H7 (cell line): ENCODE measurements at regions not wholly inside any gene's neighbourhood (a gene's known extent, or its start where the extent isn't known, plus 50 kb on each side); places are given as distances from the start of the nearest gene placed in this dataset.

Experiments
- DNase-seq: peaks from one replicate; pipeline ENCODE4 v3.0.0; 2012
- H3K27me3 ChIP-seq: 2 replicates; pipeline ENCODE4 v1.6.0; 2011; ENCODE audit warnings: mild to moderate bottlenecking, low read length; ENCODE audit not compliant: control insufficient read depth, insufficient read depth
- H3K36me3 ChIP-seq: replicated peaks from 2 replicates; pipeline ENCODE4 v1.5.1; 2011; ENCODE audit warnings: low read length; ENCODE audit not compliant: control insufficient read depth, insufficient read depth
- H3K4me3 ChIP-seq: 2 replicates; pipeline ENCODE4 v1.5.1; 2011; ENCODE audit warnings: low read depth, mild to moderate bottlenecking, control low read depth, low read length, moderate library complexity; ENCODE audit not compliant: insufficient read depth

DNA sequence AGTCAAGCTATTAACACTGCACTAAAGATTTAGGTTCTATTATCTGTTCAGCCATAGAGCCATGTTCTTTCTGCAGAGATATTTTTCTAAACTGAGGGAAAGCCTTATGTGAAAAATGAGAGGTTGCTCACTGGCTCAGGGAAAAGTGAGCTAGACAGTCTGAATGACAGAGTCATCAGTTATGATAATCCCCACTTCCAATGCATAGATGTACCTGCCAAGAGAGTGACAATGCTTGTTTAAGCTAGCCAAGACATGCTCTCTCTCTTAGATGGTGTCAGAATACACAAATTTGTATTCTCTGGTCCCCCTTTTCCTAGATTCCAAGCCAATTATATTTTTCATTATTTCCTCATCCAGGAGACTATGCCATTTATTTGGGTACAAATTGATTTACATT lies 176.9 kb upstream of the FRMD6 start:
- Histone ChIP-seq H3K4me3 (no peak overlapping the region), H3K27me3 (no peaks in the 10 kb centered on the region), H3K36me3 (no peaks in the 10 kb centered on the region)
- DNase-seq: no peak

DNA sequence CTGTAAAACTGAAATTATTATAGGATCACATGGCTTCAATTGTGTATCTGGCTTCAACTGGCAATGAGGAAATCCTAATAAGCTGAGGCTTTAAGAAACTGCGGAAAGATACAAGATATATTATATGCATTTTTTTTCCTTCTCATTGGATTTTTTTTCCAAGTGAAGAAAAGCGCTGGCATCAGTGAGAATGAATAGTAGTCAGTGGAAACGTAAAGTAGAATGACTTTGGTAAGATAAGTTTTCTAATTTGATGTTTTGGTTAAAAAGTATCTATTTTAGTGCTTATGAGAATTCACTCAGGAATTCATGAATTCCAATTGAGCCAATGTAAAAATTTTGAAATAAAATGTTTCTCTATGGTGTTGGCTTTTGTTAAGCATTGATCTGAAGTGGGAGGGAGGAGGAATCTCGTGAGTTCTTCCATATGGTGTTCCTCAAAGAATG lies 173.5 kb upstream of the FRMD6 start:
- Histone ChIP-seq H3K4me3 (no peak overlapping the region), H3K36me3 (no peaks in the 10 kb centered on the region), H3K27me3 (no peaks in the 10 kb centered on the region)
- no peak for DNase-seq

DNA sequence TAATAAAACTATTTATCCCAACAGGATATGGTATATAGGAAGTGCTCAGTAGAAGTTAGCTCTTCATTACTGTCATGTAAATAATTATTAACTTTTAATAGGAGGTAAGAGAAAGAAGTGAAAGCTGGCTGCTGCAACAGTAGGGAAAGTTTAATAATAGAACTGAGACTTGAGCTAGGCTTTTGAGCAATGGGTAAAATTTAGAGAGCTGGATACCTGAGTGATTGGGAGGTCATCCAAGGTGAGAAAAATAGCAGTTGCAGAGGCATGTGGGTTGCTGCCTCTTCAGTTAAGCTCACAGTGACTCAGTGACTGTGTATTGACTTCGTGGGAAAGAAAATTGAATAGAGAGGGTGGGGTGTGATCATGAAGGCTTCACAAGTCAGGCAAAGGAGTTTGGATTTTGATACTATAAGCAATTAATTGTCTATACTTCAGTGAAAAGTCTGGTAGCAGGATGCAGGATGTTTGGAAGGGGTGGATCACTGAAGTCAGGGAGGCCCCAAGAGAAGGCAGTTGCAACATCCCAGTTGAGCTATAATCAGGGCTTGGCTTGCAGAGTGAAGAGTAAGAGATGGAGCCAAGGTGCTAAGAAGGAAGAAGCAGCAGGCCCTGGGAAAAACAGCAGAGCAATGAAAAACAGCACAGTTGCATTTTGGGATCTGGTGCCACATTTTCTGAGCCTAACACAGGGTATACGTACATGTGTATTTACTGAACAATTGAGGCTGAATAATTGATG lies 172.0 kb upstream of the FRMD6 start:
- Histone ChIP-seq H3K27me3 (no peaks in the 10 kb centered on the region), H3K36me3 (no peaks in the 10 kb centered on the region)
- no peak for DNase-seq

DNA sequence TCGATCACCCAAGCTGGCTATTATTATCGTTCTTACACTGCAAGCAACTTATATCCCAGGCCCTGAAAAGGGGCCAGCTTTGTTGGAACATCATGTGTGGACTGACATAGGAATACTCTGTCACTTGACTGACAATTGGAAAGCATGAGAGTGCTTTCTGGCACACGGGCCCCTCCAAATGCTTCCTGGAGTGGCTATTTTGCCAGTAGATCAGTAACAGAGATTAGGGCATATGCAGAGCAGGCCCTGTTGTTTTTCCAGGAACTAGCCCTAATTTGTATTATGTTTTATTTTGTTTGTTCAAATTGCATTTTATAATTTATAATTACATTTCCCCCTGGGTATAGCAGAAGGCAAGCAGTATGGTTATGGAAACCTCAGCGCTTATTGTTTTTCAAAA lies 170.1 kb upstream of the FRMD6 start:
- no peaks in the 10 kb centered on the region for H3K27me3 ChIP-seq
- H3K36me3 ChIP-seq: no peaks in the 10 kb centered on the region
- no peak overlapping the region for H3K4me3 ChIP-seq
- no peak for DNase-seq

More for the DNA sequence above, 172.0 kb upstream of the FRMD6 start:
- H3K4me3 ChIP-seq: no peak overlapping the region

DNA sequence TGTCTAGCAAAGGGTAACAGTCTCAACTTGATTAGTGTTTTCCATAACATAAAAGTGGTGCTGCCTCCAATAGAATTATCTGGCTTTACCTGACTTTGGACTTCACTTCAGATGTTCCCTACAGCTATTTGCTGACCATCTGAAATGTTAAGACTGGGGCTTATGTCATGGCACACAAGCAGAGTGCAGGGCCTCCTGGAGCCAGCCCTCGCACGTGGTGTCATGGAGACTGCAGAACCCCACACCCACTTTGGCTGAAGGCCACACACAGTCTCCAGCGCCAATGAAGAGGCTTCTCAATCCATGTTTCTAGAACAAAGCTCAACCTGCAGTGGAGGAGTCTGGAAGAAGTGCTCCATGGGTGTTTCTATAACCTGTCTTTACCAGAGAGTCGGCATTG lies 169.6 kb upstream of the FRMD6 start:
- H3K4me3 ChIP-seq: no peak overlapping the region
- DNase-seq: no peak
- H3K27me3 ChIP-seq: no peaks in the 10 kb centered on the region
- no peaks in the 10 kb centered on the region for H3K36me3 ChIP-seq

DNA sequence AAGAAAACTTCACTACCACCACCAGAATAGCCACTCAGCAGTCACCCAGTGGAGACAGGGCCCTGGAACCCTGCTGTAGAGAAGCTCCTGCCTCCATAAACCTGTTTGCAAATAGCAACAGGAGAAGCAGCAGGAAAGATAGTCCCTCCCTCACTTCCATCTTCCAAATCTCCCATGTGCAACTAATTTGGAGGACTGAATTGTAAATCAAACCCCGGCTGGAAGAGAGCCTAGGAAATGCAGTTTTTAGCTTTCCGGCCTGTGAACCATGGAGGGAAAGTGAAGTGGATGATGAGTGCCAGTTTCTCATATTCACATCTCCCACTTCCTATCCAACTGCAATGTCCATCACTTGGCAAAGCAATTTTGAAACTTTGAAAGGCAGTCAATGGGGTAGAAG lies 167.2 kb upstream of the FRMD6 start:
- no peak overlapping the region for H3K4me3 ChIP-seq
- H3K36me3 ChIP-seq: no peaks in the 10 kb centered on the region
- DNase-seq: no peak
- no peaks in the 10 kb centered on the region for H3K27me3 ChIP-seq

DNA sequence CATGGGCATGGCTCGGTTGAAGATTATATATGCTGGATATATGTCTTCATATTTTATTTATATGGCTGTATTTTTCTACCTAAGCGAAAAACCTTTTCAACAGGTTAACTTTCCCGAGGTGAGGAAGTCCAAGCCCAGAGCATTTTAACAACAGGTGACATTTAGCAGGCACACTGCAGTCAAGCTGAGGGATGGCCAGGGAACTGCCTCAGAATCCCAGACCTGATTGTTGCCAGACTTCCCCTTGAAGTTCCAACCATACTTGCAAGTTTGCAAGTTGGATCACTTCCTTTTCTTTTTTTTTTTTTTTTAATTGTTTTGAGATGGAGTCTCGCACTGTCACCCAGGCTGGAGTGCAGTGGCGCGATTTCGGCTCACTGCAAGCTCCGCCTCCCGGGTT lies 166.0 kb upstream of the FRMD6 start:
- no peaks in the 10 kb centered on the region for H3K36me3 ChIP-seq
- no peak overlapping the region for H3K4me3 ChIP-seq
- no peak for DNase-seq
- no peaks in the 10 kb centered on the region for H3K27me3 ChIP-seq

DNA sequence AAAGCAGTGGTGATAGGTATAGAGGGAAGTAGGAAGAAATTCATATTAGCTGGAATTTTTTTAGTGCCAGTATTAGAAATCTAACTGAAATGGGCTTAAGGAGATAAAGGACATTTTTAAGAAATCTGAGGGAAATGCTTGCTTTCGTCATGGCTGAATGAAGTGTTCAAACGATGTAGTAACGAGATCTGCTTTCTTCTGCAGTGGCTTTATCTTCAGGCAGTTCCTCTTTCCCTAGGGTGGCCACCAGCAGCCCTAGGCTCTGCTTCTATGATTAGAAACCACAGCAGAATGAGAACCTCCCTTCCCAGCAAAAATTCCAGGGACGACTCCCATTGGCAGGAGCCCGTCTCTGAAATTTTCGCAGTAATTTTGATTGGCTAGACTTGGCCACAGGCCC lies 163.9 kb upstream of the FRMD6 start:
- no peak for DNase-seq
- Histone ChIP-seq H3K36me3 (no peaks in the 10 kb centered on the region), H3K4me3 (no peak overlapping the region), H3K27me3 (no peaks in the 10 kb centered on the region)

DNA sequence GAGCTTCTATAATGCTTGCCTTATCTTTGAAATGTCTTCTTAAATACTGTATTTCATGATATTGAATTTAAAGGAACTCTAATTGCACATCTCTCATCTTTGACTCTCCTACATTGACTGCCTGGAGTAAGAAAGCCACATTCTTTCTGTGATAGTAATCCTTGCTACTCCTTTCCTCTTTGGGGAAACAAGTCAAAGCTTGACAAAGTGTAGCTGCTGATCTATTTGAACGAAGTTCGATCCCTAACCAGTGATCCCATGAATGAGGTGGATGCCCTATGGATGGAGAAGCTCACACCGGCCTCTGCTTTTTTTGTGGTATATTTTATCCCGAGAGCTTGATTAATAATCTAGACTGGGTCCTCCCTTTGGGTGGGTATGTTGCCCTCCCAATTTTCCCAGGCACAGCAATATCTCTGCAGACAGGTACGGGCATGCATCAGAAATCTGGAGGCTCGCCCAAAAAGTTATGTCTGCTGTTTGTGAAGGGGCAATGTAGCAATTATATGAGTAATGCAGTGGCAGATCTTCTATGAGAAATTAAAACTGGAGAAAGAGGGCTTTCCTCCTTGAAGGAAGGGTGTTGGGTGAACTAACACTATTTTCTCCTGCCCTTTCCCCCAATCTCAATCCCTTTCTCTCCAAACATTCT lies 163.0 kb upstream of the FRMD6 start:
- Histone ChIP-seq H3K36me3 (no peaks in the 10 kb centered on the region), H3K4me3 (no peak overlapping the region), H3K27me3 (no peaks in the 10 kb centered on the region)
- no peak for DNase-seq

DNA sequence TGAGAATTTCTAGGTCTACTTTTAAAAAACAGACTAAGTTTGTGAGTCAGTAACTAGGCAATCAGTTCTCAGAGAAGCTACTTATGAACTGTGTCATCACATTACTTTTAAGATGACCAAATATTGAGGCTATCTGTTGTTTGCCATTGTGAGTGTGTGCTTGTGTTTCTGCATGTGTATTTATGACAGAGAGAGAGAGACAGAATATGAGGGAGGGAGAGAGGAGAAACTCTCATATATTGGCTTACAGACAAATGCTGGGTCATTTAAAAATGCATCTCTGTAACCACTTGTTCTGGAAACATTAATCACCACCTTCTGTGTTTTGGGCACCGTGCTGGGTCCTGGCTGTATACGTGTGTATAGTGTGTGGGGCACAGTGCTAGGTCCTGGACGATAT lies 161.5 kb upstream of the FRMD6 start:
- no peak for DNase-seq
- Histone ChIP-seq H3K4me3 (no peak overlapping the region), H3K27me3 (no peaks in the 10 kb centered on the region), H3K36me3 (no peaks in the 10 kb centered on the region)

DNA sequence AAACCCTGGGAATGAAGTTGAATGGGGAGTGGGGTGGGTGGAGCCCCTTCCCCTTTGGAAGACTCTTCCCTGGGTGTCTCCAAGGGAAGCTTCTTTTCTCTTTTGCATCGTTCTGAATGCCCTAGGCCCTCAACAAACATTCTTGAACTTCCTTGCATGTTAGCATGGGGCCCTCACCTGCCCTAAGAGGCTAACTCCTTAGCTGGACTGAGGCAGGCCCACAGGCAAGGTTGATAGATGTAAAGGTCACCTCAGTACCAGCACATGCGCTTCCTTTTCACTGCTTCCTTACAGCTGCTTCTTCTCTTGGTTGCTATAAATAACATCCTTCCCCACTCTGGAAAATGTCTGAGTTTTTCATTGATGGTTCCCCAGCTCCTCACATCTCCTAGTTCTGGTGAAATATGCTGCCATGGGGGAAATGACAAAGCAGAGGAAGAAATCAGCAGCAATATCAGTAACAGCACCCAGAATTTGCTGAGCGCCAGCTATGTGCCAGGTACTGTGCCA lies 160.6 kb upstream of the FRMD6 start:
- Histone ChIP-seq H3K4me3 (no peak overlapping the region), H3K36me3 (no peaks in the 10 kb centered on the region), H3K27me3 (no peaks in the 10 kb centered on the region)
- DNase-seq: no peak

DNA sequence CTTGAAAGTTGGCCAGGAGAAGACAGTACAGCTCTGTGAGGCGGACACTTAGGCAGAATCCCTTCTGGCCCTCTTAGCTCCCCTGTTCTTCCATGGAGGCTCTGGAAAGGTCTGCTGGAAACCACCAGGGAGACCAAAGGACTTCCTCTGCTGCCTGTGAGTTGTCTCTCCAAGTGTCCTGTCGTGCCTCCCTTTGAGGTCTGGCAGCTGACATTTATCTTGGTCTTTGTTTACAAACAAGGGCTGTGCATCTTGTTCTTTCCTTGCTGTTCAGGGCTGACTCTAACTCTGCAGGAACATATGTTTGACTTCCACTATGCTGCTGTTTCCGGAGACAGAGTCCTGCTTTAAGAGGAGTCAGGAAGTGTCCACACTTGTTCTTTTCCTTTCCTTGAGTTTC lies 159.9 kb upstream of the FRMD6 start:
- no peaks in the 10 kb centered on the region for H3K27me3 ChIP-seq

DNA sequence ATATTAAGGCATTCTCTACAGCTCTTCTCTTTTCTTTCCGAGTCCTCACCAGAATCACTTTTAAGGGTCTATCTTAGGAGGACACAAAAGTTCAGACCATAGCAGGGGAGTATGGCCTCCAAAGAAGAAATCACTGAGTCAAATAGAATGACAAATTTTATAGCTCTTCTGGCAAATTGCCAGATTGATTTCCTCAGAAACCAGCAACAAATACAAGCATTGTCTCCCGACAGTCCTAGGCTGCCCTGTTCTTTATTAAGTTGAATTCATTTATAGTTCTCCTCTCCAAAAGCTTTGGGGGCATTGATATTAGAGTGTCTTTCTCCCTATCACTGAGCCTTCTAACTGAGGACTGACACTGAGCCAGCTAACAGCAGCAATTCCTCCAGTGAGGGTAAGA lies 156.4 kb upstream of the FRMD6 start:
- no peaks in the 10 kb centered on the region for H3K27me3 ChIP-seq
- no peak for DNase-seq
- no peaks in the 10 kb centered on the region for H3K36me3 ChIP-seq
- H3K4me3 ChIP-seq: no peak overlapping the region

More for the DNA sequence above, 159.9 kb upstream of the FRMD6 start:
- Histone ChIP-seq H3K4me3 (no peak overlapping the region), H3K36me3 (no peaks in the 10 kb centered on the region)
- DNase-seq: no peak

DNA sequence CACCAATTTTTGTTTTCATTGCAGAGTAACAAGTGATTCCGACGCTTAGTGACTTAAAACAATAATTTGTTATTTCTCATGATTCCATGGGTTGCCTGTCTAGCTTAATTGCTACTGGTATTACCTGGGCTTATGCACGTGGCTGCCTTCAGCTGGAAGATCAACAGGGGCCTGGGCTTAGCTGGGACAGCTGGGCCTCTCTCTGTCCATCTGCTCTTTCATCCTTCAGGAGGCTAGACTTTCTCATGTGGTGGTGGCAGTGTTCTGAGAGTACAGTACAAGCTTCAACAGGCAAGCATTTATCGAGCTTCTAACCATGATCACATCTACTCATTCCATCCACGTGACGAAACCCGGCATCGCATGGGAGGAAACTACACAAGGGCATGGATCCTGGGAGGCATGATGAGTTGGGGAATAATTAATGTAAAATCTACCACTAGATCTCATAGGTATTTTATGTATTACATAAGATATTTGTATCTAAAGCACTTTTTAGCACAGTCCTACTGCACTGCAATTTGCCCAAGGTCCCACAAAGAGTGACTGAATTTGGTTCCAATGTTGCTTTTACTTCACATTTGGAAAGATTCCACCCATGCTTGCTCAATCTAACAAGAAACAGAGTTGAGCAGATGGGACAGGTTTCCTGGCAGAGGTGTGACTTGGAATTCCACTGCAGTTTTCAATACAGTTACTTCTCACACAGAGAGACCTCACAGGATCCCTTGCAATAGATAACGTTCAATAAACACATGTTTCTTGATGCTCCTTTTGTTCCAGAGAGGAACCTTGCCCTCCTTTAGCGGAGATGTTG lies 153.1 kb upstream of the FRMD6 start:
- Histone ChIP-seq H3K36me3 (no peaks in the 10 kb centered on the region), H3K4me3 (no peak overlapping the region), H3K27me3 (no peaks in the 10 kb centered on the region)
- DNase-seq: no peak

DNA sequence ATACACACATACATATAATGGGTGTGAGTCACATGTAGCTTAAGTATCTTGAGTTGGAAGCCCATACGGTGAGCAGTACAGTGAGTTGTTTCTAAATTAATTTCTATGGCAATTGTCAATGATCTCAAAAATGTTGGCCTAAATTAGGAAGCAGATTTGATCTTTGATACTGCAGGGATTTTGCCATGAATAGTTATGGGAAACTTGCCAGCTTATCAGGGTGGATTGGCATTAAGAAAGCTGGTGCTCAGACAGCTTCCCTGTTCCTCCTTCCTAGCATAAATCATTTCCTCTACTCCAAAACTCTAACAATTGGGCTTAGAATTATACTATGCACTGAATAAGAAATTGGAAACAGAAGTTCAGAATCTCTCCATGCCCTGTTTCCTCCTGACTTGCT lies 150.9 kb upstream of the FRMD6 start:
- no peak for DNase-seq
- H3K27me3 ChIP-seq: no peaks in the 10 kb centered on the region
- H3K36me3 ChIP-seq: no peaks in the 10 kb centered on the region
- no peak overlapping the region for H3K4me3 ChIP-seq
